Neural crest cell (in vitro differentiated cells): ENCODE measurements at regions not wholly inside any gene's neighbourhood (a gene's known extent, or its start where the extent isn't known, plus 50 kb on each side); places are given as distances from the start of the nearest gene placed in this dataset.

Source experiments
- DNase-seq: peaks from one replicate; pipeline ENCODE4 v3.0.0; 2021; ENCODE audit warnings: low read depth, mixed read lengths, low spot score
- H3K27ac Mint-ChIP-seq: one replicate; pipeline ENCODE4 v1.8.0; 2021; ENCODE audit warnings: mild to moderate bottlenecking, mixed read lengths; ENCODE audit not compliant: unreplicated experiment
- H3K27me3 Mint-ChIP-seq: 2 replicates; pipeline ENCODE4 v1.8.0; 2021; ENCODE audit warnings: low read depth, mild to moderate bottlenecking, mixed read lengths
- H3K36me3 Mint-ChIP-seq: 2 replicates; pipeline ENCODE4 v1.8.0; 2021; ENCODE audit warnings: low read depth, mild to moderate bottlenecking, mixed read lengths
- H3K4me1 Mint-ChIP-seq: 2 replicates; pipeline ENCODE4 v1.8.0; 2021; ENCODE audit warnings: mixed read lengths
- H3K4me3 Mint-ChIP-seq: one replicate; pipeline ENCODE4 v1.8.0; 2021; ENCODE audit warnings: mild to moderate bottlenecking, mixed read lengths
- H3K9me3 Mint-ChIP-seq: 2 replicates; pipeline ENCODE4 v1.8.0; 2021; ENCODE audit warnings: mixed read lengths
- TF ChIP-seq, protein P1 (sequence below): fragments of 200-600 bp; sonication (generic); conservative IDR thresholded peaks from 2 replicates; pipeline ENCODE4 v1.5.0; 2021; ENCODE audit warnings: antibody characterized with exemption, mild to moderate bottlenecking

DNA sequence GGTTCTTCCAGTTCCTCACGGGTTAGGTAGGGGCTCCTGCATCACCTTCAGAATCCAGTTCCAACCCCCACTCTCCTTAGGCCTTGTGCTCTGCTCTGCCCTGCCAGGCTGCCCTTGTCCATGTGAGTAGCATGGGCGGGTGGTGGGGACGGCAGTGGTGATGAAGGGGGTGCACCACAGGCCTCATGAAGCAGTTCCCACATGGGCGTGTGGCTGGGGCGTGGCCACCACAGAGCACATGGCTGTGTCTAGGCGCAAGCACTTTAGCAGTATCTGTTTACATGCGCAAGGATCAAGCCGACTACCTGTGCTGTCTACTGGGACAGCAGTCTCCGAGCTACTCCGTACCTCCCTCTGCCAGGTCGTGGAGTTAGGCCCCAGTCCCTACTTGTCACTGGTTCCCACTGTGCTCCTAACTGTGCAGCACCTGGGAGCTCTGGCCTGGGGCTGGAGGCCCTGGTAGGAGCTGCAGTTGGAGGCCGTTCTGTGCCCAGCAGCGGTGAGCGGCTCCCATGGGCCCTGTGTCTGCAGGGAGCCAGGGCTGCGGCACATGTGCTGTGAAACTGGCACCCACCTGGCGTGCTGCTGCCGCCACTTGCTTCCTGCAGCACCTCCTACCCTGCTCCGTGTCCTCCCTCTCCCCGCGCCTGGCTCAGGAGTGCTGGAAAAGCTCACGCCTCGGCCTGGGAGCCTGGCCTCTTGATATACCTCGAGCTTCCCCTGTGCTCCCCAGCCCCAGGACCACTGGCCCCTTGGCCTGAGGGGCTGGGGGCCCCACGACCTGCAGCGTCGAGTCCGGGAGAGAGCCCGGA is 53.5 kb downstream of the PLXNA1 start:
- Mint-ChIP-seq H3K36me3 (no peaks in the 10 kb centered on the region), H3K27ac (no peak overlapping the region), H3K4me3 (peak overlapping the region; percentile 19), H3K4me1 (peaks cover 16% of the 10 kb centered on the region), H3K9me3 (no peaks in the 10 kb centered on the region), H3K27me3 (no peaks in the 10 kb centered on the region)
- no peak for DNase-seq
- TF ChIP-seq, protein P1, sequence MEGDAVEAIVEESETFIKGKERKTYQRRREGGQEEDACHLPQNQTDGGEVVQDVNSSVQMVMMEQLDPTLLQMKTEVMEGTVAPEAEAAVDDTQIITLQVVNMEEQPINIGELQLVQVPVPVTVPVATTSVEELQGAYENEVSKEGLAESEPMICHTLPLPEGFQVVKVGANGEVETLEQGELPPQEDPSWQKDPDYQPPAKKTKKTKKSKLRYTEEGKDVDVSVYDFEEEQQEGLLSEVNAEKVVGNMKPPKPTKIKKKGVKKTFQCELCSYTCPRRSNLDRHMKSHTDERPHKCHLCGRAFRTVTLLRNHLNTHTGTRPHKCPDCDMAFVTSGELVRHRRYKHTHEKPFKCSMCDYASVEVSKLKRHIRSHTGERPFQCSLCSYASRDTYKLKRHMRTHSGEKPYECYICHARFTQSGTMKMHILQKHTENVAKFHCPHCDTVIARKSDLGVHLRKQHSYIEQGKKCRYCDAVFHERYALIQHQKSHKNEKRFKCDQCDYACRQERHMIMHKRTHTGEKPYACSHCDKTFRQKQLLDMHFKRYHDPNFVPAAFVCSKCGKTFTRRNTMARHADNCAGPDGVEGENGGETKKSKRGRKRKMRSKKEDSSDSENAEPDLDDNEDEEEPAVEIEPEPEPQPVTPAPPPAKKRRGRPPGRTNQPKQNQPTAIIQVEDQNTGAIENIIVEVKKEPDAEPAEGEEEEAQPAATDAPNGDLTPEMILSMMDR, result no peak

DNA sequence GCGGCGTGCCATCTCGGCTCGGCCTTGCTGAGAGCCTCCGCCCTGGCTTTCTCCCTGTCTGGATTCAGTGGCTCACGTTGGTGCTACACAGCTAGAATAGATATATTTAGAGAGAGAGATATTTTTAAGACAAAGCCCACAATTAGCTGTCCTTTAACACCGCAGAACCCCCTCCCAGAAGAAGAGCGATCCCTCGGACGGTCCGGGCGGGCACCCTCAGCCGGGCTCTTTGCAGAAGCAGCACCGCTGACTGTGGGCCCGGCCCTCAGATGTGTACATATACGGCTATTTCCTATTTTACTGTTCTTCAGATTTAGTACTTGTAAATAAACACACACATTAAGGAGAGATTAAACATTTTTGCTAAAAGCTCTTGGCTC is 54.1 kb downstream of the PLXNA1 start:
- H3K9me3 Mint-ChIP-seq, result no peaks in the 10 kb centered on the region
- TF ChIP-seq, protein P1, result no peak
- H3K4me1 Mint-ChIP-seq, result peaks cover 16% of the 10 kb centered on the region
- H3K4me3 Mint-ChIP-seq, result no peak overlapping the region
- DNase-seq, result no peak
- H3K27ac Mint-ChIP-seq, result no peak overlapping the region
- H3K27me3 Mint-ChIP-seq, result no peaks in the 10 kb centered on the region
- no peaks in the 10 kb centered on the region for H3K36me3 Mint-ChIP-seq

DNA sequence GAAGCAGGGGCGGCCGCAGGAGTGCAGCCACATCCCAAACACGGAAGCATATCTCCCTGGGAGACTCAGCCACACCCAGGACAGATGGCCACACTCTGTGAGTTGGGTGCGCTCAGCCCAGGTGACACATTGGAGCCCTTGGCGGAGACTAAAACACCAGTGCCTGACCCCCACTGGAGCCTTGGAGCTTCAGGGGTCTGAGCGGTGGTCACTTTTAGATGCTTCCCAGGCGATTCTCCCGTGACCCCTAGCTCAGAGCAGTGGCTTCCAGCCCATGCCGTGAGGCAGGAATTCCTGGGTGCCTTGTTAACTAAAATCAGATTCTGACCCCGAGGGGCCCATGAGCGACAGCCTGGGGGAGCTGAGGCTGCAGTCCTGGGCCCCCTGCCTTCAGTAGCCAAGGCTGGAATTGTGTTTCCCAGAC is 54.5 kb downstream of the PLXNA1 start:
- TF ChIP-seq, protein P1, result no peak
- H3K27me3 Mint-ChIP-seq, result no peaks in the 10 kb centered on the region
- no peak for DNase-seq
- H3K9me3 Mint-ChIP-seq, result no peaks in the 10 kb centered on the region
- no peak overlapping the region for H3K4me3 Mint-ChIP-seq
- no peak overlapping the region for H3K27ac Mint-ChIP-seq
- H3K36me3 Mint-ChIP-seq, result no peaks in the 10 kb centered on the region
- H3K4me1 Mint-ChIP-seq, result peaks cover 20% of the 10 kb centered on the region

DNA sequence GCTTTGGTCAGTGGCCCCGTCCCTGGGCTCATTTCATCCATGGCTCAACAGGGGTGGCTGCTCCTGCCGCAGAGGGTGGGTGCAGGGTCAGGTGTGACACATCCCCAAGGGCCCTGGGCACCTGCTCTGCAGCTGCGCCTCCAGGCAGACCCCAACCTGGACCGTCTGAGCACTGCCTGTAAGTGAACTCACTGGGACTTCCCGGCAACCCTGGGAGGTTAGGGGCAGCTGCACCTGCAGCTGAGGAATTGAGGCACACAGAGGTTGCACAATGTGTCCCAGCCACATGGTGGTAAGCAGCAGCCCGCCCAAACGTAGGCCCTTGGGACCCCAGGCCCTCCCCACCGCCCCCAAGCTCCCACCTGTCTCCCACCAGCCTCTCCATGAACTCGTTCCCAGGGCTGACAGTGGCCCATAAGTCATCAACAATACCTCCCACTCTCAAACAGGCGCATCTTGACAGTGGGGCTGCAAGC is 55.1 kb downstream of the PLXNA1 start:
- Mint-ChIP-seq H3K4me3 (peak overlapping the region; percentile 34), H3K27me3 (no peaks in the 10 kb centered on the region), H3K27ac (no peak overlapping the region), H3K4me1 (peaks cover 22% of the 10 kb centered on the region), H3K36me3 (no peaks in the 10 kb centered on the region), H3K9me3 (no peaks in the 10 kb centered on the region)
- TF ChIP-seq, protein P1, result no peak
- DNase-seq, result no peak

DNA sequence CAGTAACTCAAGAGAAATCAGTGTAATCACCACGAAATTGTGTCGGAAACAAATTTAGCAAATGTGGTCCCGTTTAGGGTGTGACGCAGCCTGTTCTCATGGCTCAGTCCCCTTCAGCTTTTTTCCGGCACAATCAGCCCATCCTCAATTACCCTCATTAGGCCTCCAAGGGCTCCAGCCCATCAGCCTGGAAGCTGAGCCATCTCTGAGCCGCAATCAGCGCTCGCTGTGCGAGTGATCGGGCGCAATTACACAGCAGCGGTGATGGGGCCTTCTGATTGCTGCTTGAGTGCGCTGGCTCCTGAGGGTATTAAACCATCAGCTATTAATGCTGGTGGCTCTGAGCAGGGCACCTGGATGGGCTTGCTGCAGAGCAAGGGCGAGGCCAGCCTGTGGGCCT is 55.6 kb downstream of the PLXNA1 start:
- peak overlapping the region; percentile 59 for H3K4me3 Mint-ChIP-seq
- H3K4me1 Mint-ChIP-seq, result peaks cover 25% of the 10 kb centered on the region
- DNase-seq, result no peak
- H3K27me3 Mint-ChIP-seq, result no peaks in the 10 kb centered on the region
- TF ChIP-seq, protein P1, result no peak
- no peaks in the 10 kb centered on the region for H3K9me3 Mint-ChIP-seq
- H3K36me3 Mint-ChIP-seq, result no peaks in the 10 kb centered on the region
- no peak overlapping the region for H3K27ac Mint-ChIP-seq
